ENCODE measurements at regions not wholly inside any gene's neighbourhood (a gene's known extent, or its start where the extent isn't known, plus 50 kb on each side); places are given as distances from the start of the nearest gene placed in this dataset.

DNA sequence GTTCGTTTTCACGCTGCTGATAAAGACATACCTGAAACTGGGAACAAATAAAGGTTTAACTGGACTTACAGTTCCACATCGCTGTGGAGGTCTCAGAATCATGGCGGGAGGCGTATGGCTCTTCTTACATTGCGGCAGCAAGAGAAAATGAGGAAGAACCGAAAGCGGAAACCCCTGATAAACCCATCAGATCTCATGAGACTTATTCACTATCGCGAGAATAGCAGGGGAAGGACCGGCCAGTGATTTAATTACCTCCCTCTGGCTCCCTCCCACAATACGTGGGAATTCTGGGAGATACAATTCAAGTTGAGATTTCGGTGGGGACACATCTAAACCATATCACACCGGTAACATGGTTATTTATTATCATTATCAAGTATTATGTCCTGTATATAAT lies 2204.5 kb downstream of the ARAP2 start:
- H3K4me3 ChIP-seq (ENCODE audit: low read length): no peak overlapping the region
- intact Hi-C loops (cut with micrococcal nuclease): no loop called here
- DNase-seq (no peak), ATAC-seq (no peak)
- no peaks in the 10 kb centered on the region for H3K27me3 ChIP-seq (ENCODE audit: control insufficient read depth, insufficient read depth, low read length)
- H3K27ac ChIP-seq (ENCODE audit: low read length): no peak overlapping the region
- no peaks in the 10 kb centered on the region for H3K36me3 ChIP-seq (ENCODE audit: control insufficient read depth, insufficient read depth, low read length)
- H3K4me1 Mint-ChIP-seq: no peaks in the 10 kb centered on the region
- H3K4me1 ChIP-seq (ENCODE audit: control insufficient read depth, insufficient read depth, low read length): no peaks in the 10 kb centered on the region
- WGBS (ENCODE audit: insufficient coverage): 94% methylated on average over 12 of the region's 14 CpGs
- TF ChIP-seq, protein P1, sequence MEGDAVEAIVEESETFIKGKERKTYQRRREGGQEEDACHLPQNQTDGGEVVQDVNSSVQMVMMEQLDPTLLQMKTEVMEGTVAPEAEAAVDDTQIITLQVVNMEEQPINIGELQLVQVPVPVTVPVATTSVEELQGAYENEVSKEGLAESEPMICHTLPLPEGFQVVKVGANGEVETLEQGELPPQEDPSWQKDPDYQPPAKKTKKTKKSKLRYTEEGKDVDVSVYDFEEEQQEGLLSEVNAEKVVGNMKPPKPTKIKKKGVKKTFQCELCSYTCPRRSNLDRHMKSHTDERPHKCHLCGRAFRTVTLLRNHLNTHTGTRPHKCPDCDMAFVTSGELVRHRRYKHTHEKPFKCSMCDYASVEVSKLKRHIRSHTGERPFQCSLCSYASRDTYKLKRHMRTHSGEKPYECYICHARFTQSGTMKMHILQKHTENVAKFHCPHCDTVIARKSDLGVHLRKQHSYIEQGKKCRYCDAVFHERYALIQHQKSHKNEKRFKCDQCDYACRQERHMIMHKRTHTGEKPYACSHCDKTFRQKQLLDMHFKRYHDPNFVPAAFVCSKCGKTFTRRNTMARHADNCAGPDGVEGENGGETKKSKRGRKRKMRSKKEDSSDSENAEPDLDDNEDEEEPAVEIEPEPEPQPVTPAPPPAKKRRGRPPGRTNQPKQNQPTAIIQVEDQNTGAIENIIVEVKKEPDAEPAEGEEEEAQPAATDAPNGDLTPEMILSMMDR (IDR thresholded peaks at IDR 0.05): no peak
- H3K9me3 ChIP-seq (ENCODE audit: control insufficient read depth, insufficient read depth, low read length): peaks cover 4% of the 10 kb centered on the region
- H3K4me3 Mint-ChIP-seq: no peak overlapping the region
- H3K27ac Mint-ChIP-seq: no peak overlapping the region
- peaks cover 2 to 9% of the 10 kb centered on the region in 2 donors for H3K9me3 Mint-ChIP-seq
- no peaks in the 10 kb centered on the region for H3K27me3 Mint-ChIP-seq (ENCODE audit: low read depth in 2 of 2)
- no peaks in the 10 kb centered on the region for H3K36me3 Mint-ChIP-seq

DNA sequence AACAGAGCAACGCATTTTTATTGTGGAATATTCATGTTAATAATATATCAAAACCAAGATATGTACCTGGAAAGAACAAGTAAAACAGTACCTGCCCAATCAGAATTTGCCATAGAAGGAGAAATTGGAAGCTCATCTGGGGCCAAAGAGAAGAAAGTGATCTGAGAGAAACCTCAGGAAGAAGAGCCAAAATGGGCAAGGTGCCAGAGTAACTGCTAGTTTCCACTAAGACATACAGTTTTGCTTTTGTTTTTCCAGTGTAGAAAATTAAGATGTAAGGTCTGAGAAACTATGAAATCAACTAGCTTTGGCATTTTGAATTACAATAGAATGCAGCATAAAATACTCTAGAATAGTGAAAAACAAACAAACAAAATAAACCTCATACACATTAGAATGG lies 2201.2 kb downstream of the ARAP2 start:
- no peak overlapping the region for H3K4me3 Mint-ChIP-seq
- Histone ChIP-seq H3K9me3 (ENCODE audit: control insufficient read depth, insufficient read depth, low read length) (peaks cover 4% of the 10 kb centered on the region), H3K27ac (ENCODE audit: low read length) (no peak overlapping the region), H3K36me3 (ENCODE audit: control insufficient read depth, insufficient read depth, low read length) (no peaks in the 10 kb centered on the region), H3K4me1 (ENCODE audit: control insufficient read depth, insufficient read depth, low read length) (no peaks in the 10 kb centered on the region), H3K27me3 (ENCODE audit: control insufficient read depth, insufficient read depth, low read length) (no peaks in the 10 kb centered on the region), H3K4me3 (ENCODE audit: low read length) (no peak overlapping the region)
- H3K9me3 Mint-ChIP-seq: peaks cover 5 to 16% of the 10 kb centered on the region in 2 donors
- intact Hi-C loops (cut with micrococcal nuclease): no loop called here
- no peaks in the 10 kb centered on the region for H3K4me1 Mint-ChIP-seq
- TF ChIP-seq, protein P1 (IDR thresholded peaks at IDR 0.05): no peak
- H3K27me3 Mint-ChIP-seq (ENCODE audit: low read depth in 2 of 2): no peaks in the 10 kb centered on the region
- no CpG with 5 or more reads among the region's 1 CpG for WGBS (ENCODE audit: insufficient coverage)
- DNase-seq (no peak), ATAC-seq (no peak)
- H3K27ac Mint-ChIP-seq: no peak overlapping the region
- no peaks in the 10 kb centered on the region for H3K36me3 Mint-ChIP-seq

GRCh38 chr4:34046580-34046979 lies 2197.7 kb downstream of the ARAP2 start:
- ATAC-seq: no peak
- TF ChIP-seq, protein P1 (IDR thresholded peaks at IDR 0.05): no peak
- Mint-ChIP-seq H3K36me3 (no peaks in the 10 kb centered on the region), H3K9me3 (peaks cover 9 to 20% of the 10 kb centered on the region in 2 donors), H3K4me1 (no peaks in the 10 kb centered on the region), H3K4me3 (no peak overlapping the region), H3K27ac (no peak overlapping the region), H3K27me3 (ENCODE audit: low read depth in 2 of 2) (no peaks in the 10 kb centered on the region)
- Histone ChIP-seq H3K27ac (ENCODE audit: low read length) (no peak overlapping the region), H3K36me3 (ENCODE audit: control insufficient read depth, insufficient read depth, low read length) (no peaks in the 10 kb centered on the region), H3K4me1 (ENCODE audit: control insufficient read depth, insufficient read depth, low read length) (no peaks in the 10 kb centered on the region), H3K27me3 (ENCODE audit: control insufficient read depth, insufficient read depth, low read length) (no peaks in the 10 kb centered on the region), H3K9me3 (ENCODE audit: control insufficient read depth, insufficient read depth, low read length) (no peaks in the 10 kb centered on the region), H3K4me3 (ENCODE audit: low read length) (no peak overlapping the region)
- intact Hi-C loops (cut with micrococcal nuclease): no loop called here
- no peak for DNase-seq
- WGBS (ENCODE audit: insufficient coverage): no CpG with 5 or more reads among the region's 1 CpG

- intact Hi-C loops (cut with micrococcal nuclease): no loop called here
- peaks cover 7 to 18% of the 10 kb centered on the region in 2 donors for H3K9me3 Mint-ChIP-seq
- Histone ChIP-seq H3K9me3 (ENCODE audit: control insufficient read depth, insufficient read depth, low read length) (no peaks in the 10 kb centered on the region), H3K4me3 (ENCODE audit: low read length) (no peak overlapping the region), H3K36me3 (ENCODE audit: control insufficient read depth, insufficient read depth, low read length) (no peaks in the 10 kb centered on the region), H3K27ac (ENCODE audit: low read length) (no peak overlapping the region), H3K4me1 (ENCODE audit: control insufficient read depth, insufficient read depth, low read length) (no peaks in the 10 kb centered on the region), H3K27me3 (ENCODE audit: control insufficient read depth, insufficient read depth, low read length) (no peaks in the 10 kb centered on the region)
- no peaks in the 10 kb centered on the region for H3K36me3 Mint-ChIP-seq
- TF ChIP-seq, protein P1 (IDR thresholded peaks at IDR 0.05): no peak
- DNase-seq (no peak), ATAC-seq (no peak)
- 71% methylated on average over 2 of the region's 3 CpGs for WGBS (ENCODE audit: insufficient coverage)
- H3K27ac Mint-ChIP-seq: no peak overlapping the region
- no peaks in the 10 kb centered on the region for H3K4me1 Mint-ChIP-seq
- H3K27me3 Mint-ChIP-seq (ENCODE audit: low read depth in 2 of 2): no peaks in the 10 kb centered on the region
- no peak overlapping the region for H3K4me3 Mint-ChIP-seq
These were observed 2197.0 kb downstream of the ARAP2 start for GRCh38 chr4:34047363-34047762.

Measured in natural killer cell (primary cell).